NCI-H446 treated with DMSO at 0.1 percent for 48 hours (cell line): ENCODE measurements at regions not wholly inside any gene's neighbourhood (a gene's known extent, or its start where the extent isn't known, plus 50 kb on each side); places are given as distances from the start of the nearest gene placed in this dataset.
"Not testable (repeated sequence)": the region's sequence is repeated elsewhere in the genome, so short reads cannot be mapped to it uniquely, and the experiment has no call there.

Source experiments
- DNase-seq: peaks from one replicate; lab custom pipeline; 2025; lab: John Stamatoyannopoulos, UW

GRCh38 chr7:50251765-50252164 is 52.8 kb upstream of the IKZF1 start:
- no peak for DNase-seq

GRCh38 chr7:50246551-50246950 is 58.0 kb upstream of the IKZF1 start:
- DNase-seq = no peak

- not testable (repeated sequence) for DNase-seq
Measured at GRCh38 chr7:50242111-50242510, 62.4 kb upstream of the IKZF1 start.

GRCh38 chr7:50240699-50241098 is 63.8 kb upstream of the IKZF1 start:
- not testable (repeated sequence) for DNase-seq

- DNase-seq = no peak
Measured at GRCh38 chr7:50229964-50230363, 74.6 kb upstream of the IKZF1 start.

GRCh38 chr7:50228148-50228547 is 76.4 kb upstream of the IKZF1 start:
- DNase-seq = no peak

- DNase-seq = no peak
Measured at GRCh38 chr7:50227726-50228125, 76.8 kb upstream of the IKZF1 start.

GRCh38 chr7:50226669-50227068 is 77.8 kb upstream of the IKZF1 start:
- DNase-seq = no peak

- no peak for DNase-seq
Measured at GRCh38 chr7:50226145-50226544, 78.4 kb upstream of the IKZF1 start.

- no peak for DNase-seq
Measured at GRCh38 chr7:50221433-50221832, 83.1 kb upstream of the IKZF1 start.

- no peak for DNase-seq
Measured at GRCh38 chr7:50221028-50221427, 83.5 kb upstream of the IKZF1 start.

- no peak for DNase-seq
Measured at GRCh38 chr7:50220273-50220672, 84.2 kb upstream of the IKZF1 start.

GRCh38 chr7:50217821-50218281 is 86.7 kb upstream of the IKZF1 start:
- DNase-seq = no peak

- DNase-seq = no peak
Measured at GRCh38 chr7:50217401-50217800, 87.1 kb upstream of the IKZF1 start.

- DNase-seq = no peak
Measured at GRCh38 chr7:50216626-50217025, 87.9 kb upstream of the IKZF1 start.

GRCh38 chr7:50214771-50215170 is 89.7 kb upstream of the IKZF1 start:
- no peak for DNase-seq

- DNase-seq = no peak
Measured at GRCh38 chr7:50214126-50214670, 90.3 kb upstream of the IKZF1 start.

- no peak for DNase-seq
Measured at GRCh38 chr7:50213622-50214017, 90.9 kb upstream of the IKZF1 start.

- DNase-seq = no peak
Measured at GRCh38 chr7:50212666-50213621, 91.6 kb upstream of the IKZF1 start.

- no peak for DNase-seq
Measured at GRCh38 chr7:50212016-50212325, 92.5 kb upstream of the IKZF1 start.

- no peak for DNase-seq
Measured at GRCh38 chr7:50211130-50212015, 93.1 kb upstream of the IKZF1 start.

GRCh38 chr7:50210706-50211115 is 93.8 kb upstream of the IKZF1 start:
- DNase-seq = no peak
